Smooth muscle cell (in vitro differentiated cells): ENCODE measurements at regions not wholly inside any gene's neighbourhood (a gene's known extent, or its start where the extent isn't known, plus 50 kb on each side); places are given as distances from the start of the nearest gene placed in this dataset.
"Not testable (repeated sequence)": the region's sequence is repeated elsewhere in the genome, so short reads cannot be mapped to it uniquely, and the experiment has no call there.

Experiments used
- DNase-seq: peaks from one replicate; lab custom pipeline; 2025; ENCODE audit not compliant: unreplicated experiment; lab: John Stamatoyannopoulos, UW
- H2AFZ ChIP-seq: fragments of 200-600 bp; sonication (generic); 2 replicates; pipeline ENCODE4 v1.6.0; 2016; ENCODE audit warnings: antibody characterized with exemption, low read depth, mild to moderate bottlenecking
- H3F3A ChIP-seq: fragments of 200-600 bp; sonication (generic); 2 replicates; pipeline ENCODE4 v1.6.0; 2017; ENCODE audit warnings: antibody characterized with exemption, low read depth
- H3K27ac ChIP-seq: fragments of 200-600 bp; sonication (generic); 2 replicates; pipeline ENCODE4 v1.5.1; 2016; ENCODE audit warnings: low read depth, mild to moderate bottlenecking
- H3K27me3 ChIP-seq: fragments of 200-600 bp; sonication (generic); 2 replicates; pipeline ENCODE4 v1.6.1; 2016; ENCODE audit warnings: low read depth, mild to moderate bottlenecking
- H3K36me3 ChIP-seq: fragments of 200-600 bp; sonication (generic); 2 replicates; pipeline ENCODE4 v1.5.1; 2016; ENCODE audit warnings: low read depth
- H3K4me1 ChIP-seq: fragments of 200-600 bp; sonication (generic); 2 replicates; pipeline ENCODE4 v1.5.1; 2016; ENCODE audit warnings: low read depth
- H3K4me2 ChIP-seq: fragments of 200-600 bp; sonication (generic); 2 replicates; pipeline ENCODE4 v1.6.0; 2016; ENCODE audit warnings: mild to moderate bottlenecking
- H3K4me3 ChIP-seq: fragments of 200-600 bp; sonication (generic); 2 replicates; pipeline ENCODE4 v1.5.1; 2016; ENCODE audit warnings: mild to moderate bottlenecking
- H3K79me2 ChIP-seq: fragments of 200-600 bp; sonication (generic); 2 replicates; pipeline ENCODE4 v1.6.0; 2016; ENCODE audit warnings: low read depth, mild to moderate bottlenecking
- H3K9ac ChIP-seq: fragments of 200-600 bp; sonication (generic); 2 replicates; pipeline ENCODE4 v1.6.0; 2016; ENCODE audit warnings: low read depth
- H3K9me3 ChIP-seq: fragments of 200-600 bp; sonication (generic); replicated peaks from 2 replicates; pipeline ENCODE4 v1.5.1; 2016; ENCODE audit warnings: low read depth
- H4K20me1 ChIP-seq: fragments of 200-600 bp; sonication (generic); 2 replicates; pipeline ENCODE4 v1.6.0; 2016; ENCODE audit warnings: low read depth
- CTCF ChIP-seq: fragments of 200-600 bp; sonication (generic); IDR thresholded peaks from 2 replicates; pipeline ENCODE4 v1.5.1; 2017; ENCODE audit warnings: borderline replicate concordance, mild to moderate bottlenecking, antibody characterized with exemption; ENCODE audit not compliant: insufficient read depth, poor library complexity, severe bottlenecking
- WGBS: methylation state at CpG from one replicate; pipeline ENCODE4 v1.1.7; 2016; ENCODE audit warnings: low lambda C conversion rate; 5-methylcytosine and 5-hydroxymethylcytosine counted together

DNA sequence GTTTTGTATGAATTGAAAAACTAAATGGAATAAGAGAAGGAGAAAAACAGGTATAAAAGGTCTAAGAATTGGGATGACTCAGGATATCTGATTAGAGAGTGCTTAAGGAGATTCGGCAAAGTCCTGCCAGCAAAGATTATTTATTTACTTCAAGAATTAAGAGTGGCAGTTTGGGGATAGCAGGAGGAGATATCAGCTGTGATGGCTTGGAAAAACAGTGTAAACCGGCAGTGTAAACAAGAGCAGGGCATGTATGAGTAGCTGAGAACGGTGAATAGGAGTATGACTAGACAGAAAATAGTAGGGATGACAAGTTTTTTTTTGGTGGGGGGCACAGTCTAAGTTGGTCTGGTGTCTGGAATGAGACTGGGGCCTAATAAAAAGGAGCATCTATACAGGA, 231.9 kb upstream of the DUSP10 start:
- not testable (repeated sequence) for H3K9me3 ChIP-seq, H3K4me3 ChIP-seq, H3K9ac ChIP-seq, H3K27ac ChIP-seq, H3K36me3 ChIP-seq, H3K79me2 ChIP-seq, H3K4me2 ChIP-seq, H3F3A ChIP-seq, H4K20me1 ChIP-seq, H2AFZ ChIP-seq, H3K4me1 ChIP-seq, H3K27me3 ChIP-seq, DNase-seq
- 14% methylated on average over 3 of the region's 3 CpGs for WGBS

DNA sequence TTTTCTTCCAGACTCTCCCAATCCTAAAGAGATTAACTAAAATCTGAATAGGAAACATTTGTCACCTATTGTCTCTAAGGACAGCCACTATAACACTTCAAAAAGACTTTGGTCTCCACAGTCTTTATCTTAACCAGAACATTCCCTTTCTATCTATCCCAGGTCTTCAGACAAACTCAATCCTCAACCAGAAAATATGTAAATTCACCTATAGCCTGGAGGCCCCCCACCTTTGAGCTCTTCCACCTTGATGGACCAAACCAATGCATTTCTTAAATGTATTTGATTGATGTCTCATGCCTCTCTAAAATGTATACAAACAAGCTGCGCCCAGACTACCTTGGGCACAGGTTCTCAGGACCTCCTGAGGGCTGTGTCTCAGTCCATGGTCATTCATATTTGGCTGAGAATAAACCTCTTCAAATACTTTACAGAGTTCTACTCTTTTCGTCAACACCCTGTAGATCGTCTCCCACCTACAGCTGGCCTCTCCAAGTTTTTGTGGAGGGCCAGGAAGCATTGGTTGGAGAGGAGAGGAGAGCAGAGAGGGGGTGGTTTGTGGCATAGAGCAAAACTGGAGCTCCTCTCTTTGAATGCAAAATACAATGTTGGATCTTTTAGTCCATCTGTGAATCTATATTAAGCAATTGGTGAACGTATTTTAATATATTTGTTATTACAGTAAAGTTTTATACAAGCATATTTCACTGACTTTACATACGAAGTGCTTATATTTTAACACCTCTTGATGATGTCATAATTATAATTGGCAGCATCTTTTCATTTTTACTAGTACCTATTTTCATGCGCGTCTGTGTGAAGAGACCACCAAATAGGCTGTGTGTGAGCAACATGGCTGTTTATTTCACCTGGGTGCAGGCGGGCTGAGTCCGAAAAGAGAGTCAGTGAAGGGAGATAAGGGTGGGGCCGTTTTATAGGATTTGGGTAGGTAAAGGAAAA, 230.7 kb upstream of the DUSP10 start:
- no peak overlapping the region for H3K4me2 ChIP-seq
- no peaks in the 10 kb centered on the region for H3K27me3 ChIP-seq
- no peak overlapping the region for H2AFZ ChIP-seq
- no peaks in the 10 kb centered on the region for H4K20me1 ChIP-seq
- H3K9me3 ChIP-seq: no peaks in the 10 kb centered on the region
- no peak for DNase-seq
- H3K9ac ChIP-seq: no peak overlapping the region
- no peaks in the 10 kb centered on the region for H3K79me2 ChIP-seq
- H3K27ac ChIP-seq: no peak overlapping the region
- H3K4me3 ChIP-seq: no peak overlapping the region
- no peak for TF ChIP-seq CTCF
- H3F3A ChIP-seq: no peaks in the 10 kb centered on the region
- H3K4me1 ChIP-seq: peaks cover 4% of the 10 kb centered on the region
- no peaks in the 10 kb centered on the region for H3K36me3 ChIP-seq
- 90% methylated on average over 10 of the region's 10 CpGs for WGBS

DNA sequence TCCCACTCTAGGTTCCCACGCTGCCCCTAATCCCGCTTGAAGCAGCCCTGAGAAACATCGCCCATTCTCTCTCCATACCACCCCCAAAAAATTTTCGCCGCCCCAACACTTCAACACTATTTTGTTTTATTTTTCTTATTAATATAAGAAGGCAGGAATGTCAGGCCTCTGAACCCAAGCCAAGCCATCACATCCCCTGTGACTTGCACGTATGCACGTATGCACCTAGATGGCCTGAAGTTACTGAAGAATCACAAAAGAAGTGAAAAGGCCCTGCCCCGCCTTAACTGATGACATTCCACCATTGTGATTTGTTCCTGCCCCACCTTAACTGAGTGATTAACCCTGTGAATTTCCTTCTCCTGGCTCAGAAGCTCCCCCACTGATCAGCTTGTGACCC, 229.1 kb upstream of the DUSP10 start:
- whole genome bisulfite sequencing: 82% methylated on average over 8 of the region's 8 CpGs
- H3K9me3 ChIP-seq, H3K79me2 ChIP-seq, H3K27ac ChIP-seq, H3K9ac ChIP-seq, H3K4me3 ChIP-seq, H4K20me1 ChIP-seq, H3F3A ChIP-seq, H3K4me2 ChIP-seq, H3K36me3 ChIP-seq, H2AFZ ChIP-seq, H3K27me3 ChIP-seq, H3K4me1 ChIP-seq, DNase-seq: not testable (repeated sequence)

GRCh38 chr1:221969298-221969858, 227.5 kb upstream of the DUSP10 start:
- not testable (repeated sequence) for H4K20me1 ChIP-seq, H3K9me3 ChIP-seq, H3K4me3 ChIP-seq, H3K27ac ChIP-seq, H3K27me3 ChIP-seq, H3K79me2 ChIP-seq, H2AFZ ChIP-seq, H3F3A ChIP-seq, DNase-seq, H3K36me3 ChIP-seq, H3K4me2 ChIP-seq, H3K9ac ChIP-seq, H3K4me1 ChIP-seq
- WGBS: 82% methylated on average over 6 of the region's 6 CpGs

DNA sequence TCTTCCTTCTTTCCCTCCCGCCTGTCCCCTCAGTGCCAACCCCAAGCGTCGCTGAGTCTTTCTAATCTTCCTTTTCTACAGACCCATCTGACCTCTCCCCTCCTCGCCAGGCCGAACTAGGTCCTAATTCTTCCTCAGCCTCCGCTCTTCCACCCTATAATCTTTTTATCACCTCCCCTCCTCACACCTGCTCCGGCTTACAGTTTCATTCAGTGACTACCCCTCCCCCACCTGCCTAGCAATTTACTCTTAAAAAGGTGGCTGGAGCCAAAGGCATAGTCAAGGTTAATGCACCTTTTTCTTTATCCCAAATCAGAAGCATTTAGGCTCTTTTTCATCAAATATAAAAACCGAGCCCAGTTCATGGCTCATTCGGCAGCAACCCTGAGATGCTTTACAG, 225.6 kb upstream of the DUSP10 start:
- H3F3A ChIP-seq, H4K20me1 ChIP-seq, DNase-seq, H3K27me3 ChIP-seq, H2AFZ ChIP-seq, H3K9ac ChIP-seq, H3K36me3 ChIP-seq, H3K4me1 ChIP-seq, H3K27ac ChIP-seq, H3K9me3 ChIP-seq, H3K4me2 ChIP-seq, H3K4me3 ChIP-seq, H3K79me2 ChIP-seq: not testable (repeated sequence)
- WGBS: 84% methylated on average over 9 of the region's 9 CpGs

GRCh38 chr1:221966888-221967287, 225.0 kb upstream of the DUSP10 start:
- not testable (repeated sequence) for H3K27ac ChIP-seq, H2AFZ ChIP-seq, H3K4me2 ChIP-seq, DNase-seq, H4K20me1 ChIP-seq, H3F3A ChIP-seq, H3K9me3 ChIP-seq, H3K4me1 ChIP-seq, H3K4me3 ChIP-seq, H3K36me3 ChIP-seq, H3K79me2 ChIP-seq, H3K27me3 ChIP-seq, H3K9ac ChIP-seq
- WGBS: 83% methylated on average over 7 of the region's 7 CpGs

- not testable (repeated sequence) for H3K9ac ChIP-seq, H3K9me3 ChIP-seq, H3K4me2 ChIP-seq, H3K27me3 ChIP-seq, H3K4me3 ChIP-seq, H4K20me1 ChIP-seq, H3K36me3 ChIP-seq, DNase-seq, H3F3A ChIP-seq, H3K79me2 ChIP-seq, H3K27ac ChIP-seq, H3K4me1 ChIP-seq, H2AFZ ChIP-seq
- 87% methylated on average over 6 of the region's 6 CpGs for whole genome bisulfite sequencing
Observed at GRCh38 chr1:221965891-221966290, 224.0 kb upstream of the DUSP10 start.
